Thyroid gland (tissue), 4 donors: ENCODE measurements at regions not wholly inside any gene's neighbourhood (a gene's known extent, or its start where the extent isn't known, plus 50 kb on each side); places are given as distances from the start of the nearest gene placed in this dataset. TPM values are rescaled to one million over a fixed set of nuclear protein-coding genes. Genes with fewer than 3 reads are reported as not detected.

Source experiments
- DNase-seq, 2 donors: peaks; one replicate each; pipeline ENCODE4 v3.0.0-alpha.2; 2019
- H3K27ac ChIP-seq, 3 donors: fragments of 200-600 bp; sonication (generic); 1 replicate in 2 of 3; 2 replicates in 1 of 3; pipeline ENCODE4 v1.5.1; 2016 to 2019; ENCODE audit warnings: mild to moderate bottlenecking in 1 of 3, moderate library complexity in 1 of 3
- H3K27me3 ChIP-seq: fragments of 200-600 bp; sonication (generic); one replicate; pipeline ENCODE4 v1.5.1; 2019
- H3K36me3 ChIP-seq, 2 donors: fragments of 200-600 bp; sonication (generic); one replicate each; pipeline ENCODE4 v1.5.1; 2016 to 2019
- H3K4me1 ChIP-seq, 2 donors: fragments of 200-600 bp; sonication (generic); one replicate each; pipeline ENCODE4 v1.5.1; 2017 to 2019
- H3K4me3 ChIP-seq, 3 donors: fragments of 200-600 bp; sonication (generic); replicated peaks in 1 of 3; 1 replicate in 2 of 3; 2 replicates in 1 of 3; pipeline ENCODE4 v1.5.1; 2016; ENCODE audit warnings: mild to moderate bottlenecking in 1 of 3
- H3K9me3 ChIP-seq: fragments of 200-600 bp; sonication (generic); one replicate; pipeline ENCODE4 v1.5.1; 2017
- CTCF ChIP-seq, 6 experiments: fragments of 200-600 bp in 3 of 6; fragments of 450-650 bp in 3 of 6; sonication (generic) in 3 of 6; IDR thresholded peaks; one replicate each; pipeline ENCODE4 v1.5.1; 2016 to 2019; ENCODE audit warnings: antibody characterized with exemption in 6 of 6, mild to moderate bottlenecking in 2 of 6, inconsistent platforms in 1 of 6, moderate library complexity in 1 of 6
- POLR2A ChIP-seq, 2 donors: fragments of 450-650 bp; IDR thresholded peaks; one replicate each; pipeline ENCODE4 v1.6.1; 2017; ENCODE audit warnings: antibody characterized with exemption in 2 of 2, mild to moderate bottlenecking in 2 of 2, moderate library complexity in 1 of 2
- WGBS, 2 donors: methylation state at CpG; one replicate each; pipeline ENCODE4 v1.1.5; 2017; 5-methylcytosine and 5-hydroxymethylcytosine counted together
- intact Hi-C: fragments of 100-400 bp; cut with DNase I; formaldehyde crosslinking; loops from one replicate; pipeline ENCODE4 v1.15.1; 2023
- small RNA-seq: library from RNA; depleted of rRNA; stranded (forward); fragments of <200 nt; gene quantifications from one replicate; pipeline ENCODE3, GENCODE V24; 2016

GRCh38 chr12:23463172-23463571, 486.3 kb downstream of the SOX5 start:
- H3K9me3 ChIP-seq: no peaks in the 10 kb centered on the region
- H3K4me3 ChIP-seq: no peak overlapping the region
- TF ChIP-seq POLR2A (IDR thresholded peaks at IDR 0.05) (no peak), CTCF (IDR thresholded peaks at IDR 0.05) (no peak)
- DNase-seq: no peak
- intact Hi-C loops: no loop called here
- H3K27me3 ChIP-seq: no peaks in the 10 kb centered on the region
- no peak overlapping the region for H3K27ac ChIP-seq
- 93 to 98% methylated on average over 1 of the region's 1 CpG for WGBS, 2 donors
- H3K4me1 ChIP-seq: no peaks in the 10 kb centered on the region
- H3K36me3 ChIP-seq: no peaks in the 10 kb centered on the region

- no peaks in the 10 kb centered on the region for H3K27me3 ChIP-seq
- no peaks in the 10 kb centered on the region for H3K9me3 ChIP-seq
- 90 to 97% methylated on average over 3 to 4 of the region's 4 CpGs for WGBS, 2 donors
- no peak overlapping the region for H3K4me3 ChIP-seq
- no peaks in the 10 kb centered on the region for H3K36me3 ChIP-seq
- H3K27ac ChIP-seq: no peak overlapping the region
- DNase-seq: no peak
- intact Hi-C loops: no loop called here
- no peaks in the 10 kb centered on the region for H3K4me1 ChIP-seq
- TF ChIP-seq CTCF (IDR thresholded peaks at IDR 0.05): no peak
- TF ChIP-seq POLR2A (IDR thresholded peaks at IDR 0.05): no peak
Observed at GRCh38 chr12:23464241-23464812, 485.1 kb downstream of the SOX5 start.

- Histone ChIP-seq H3K4me3 (no peak overlapping the region), H3K4me1 (no peaks in the 10 kb centered on the region), H3K36me3 (no peaks in the 10 kb centered on the region), H3K9me3 (no peaks in the 10 kb centered on the region), H3K27me3 (no peaks in the 10 kb centered on the region), H3K27ac (no peak overlapping the region)
- no peak for DNase-seq
- no peak for TF ChIP-seq POLR2A (IDR thresholded peaks at IDR 0.05)
- no peak for TF ChIP-seq CTCF (IDR thresholded peaks at IDR 0.05)
- 70 to 77% methylated on average over 4 to 5 of the region's 5 CpGs for WGBS, 2 donors
- intact Hi-C loops: no loop called here
Observed at GRCh38 chr12:23472329-23472971, 477.0 kb downstream of the SOX5 start.

- Histone ChIP-seq H3K4me3 (no peak overlapping the region), H3K27ac (no peak overlapping the region), H3K36me3 (no peaks in the 10 kb centered on the region), H3K9me3 (no peaks in the 10 kb centered on the region), H3K27me3 (no peaks in the 10 kb centered on the region), H3K4me1 (no peaks in the 10 kb centered on the region)
- TF ChIP-seq POLR2A (IDR thresholded peaks at IDR 0.05) (no peak), CTCF (IDR thresholded peaks at IDR 0.05) (no peak)
- DNase-seq: no peak
- intact Hi-C loops: no loop called here
- 77 to 93% methylated on average over 4 of the region's 4 CpGs for whole genome bisulfite sequencing, 2 donors
Observed at GRCh38 chr12:23473071-23473470, 476.4 kb downstream of the SOX5 start.

DNA sequence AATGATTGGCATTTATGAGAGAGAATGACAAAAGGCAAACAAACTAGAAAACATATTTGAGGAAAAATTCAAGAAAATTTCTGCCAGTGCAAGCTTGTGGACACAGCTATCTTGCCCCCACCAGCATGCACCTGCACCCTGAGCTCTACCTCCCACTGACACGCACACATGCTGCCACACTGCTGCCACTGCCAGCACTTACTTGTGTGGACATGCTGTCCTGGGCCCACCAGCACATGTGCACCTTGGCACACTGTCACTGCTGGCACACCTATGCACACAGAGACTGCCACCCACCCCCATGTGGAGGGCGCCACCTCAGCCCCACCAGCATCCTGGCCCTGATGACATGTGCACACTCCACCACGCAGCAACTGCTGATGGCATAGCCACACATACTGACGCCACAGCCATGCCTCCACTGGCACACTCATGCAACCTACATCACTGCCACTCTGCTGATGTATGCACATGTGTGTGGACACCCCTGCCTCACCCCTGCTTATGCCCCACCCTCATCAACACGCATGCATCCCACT, 475.0 kb downstream of the SOX5 start:
- intact Hi-C loops: no loop called here
- Histone ChIP-seq H3K4me3 (no peak overlapping the region), H3K9me3 (no peaks in the 10 kb centered on the region), H3K27ac (no peak overlapping the region), H3K36me3 (no peaks in the 10 kb centered on the region), H3K27me3 (no peaks in the 10 kb centered on the region), H3K4me1 (no peaks in the 10 kb centered on the region)
- no peak for TF ChIP-seq POLR2A (IDR thresholded peaks at IDR 0.05)
- WGBS, 2 donors: 91 to 96% methylated on average over 4 to 5 of the region's 5 CpGs
- DNase-seq: no peak

Small RNA genes lying in the stretch of these regions (small RNA-seq; reads per million reads assigned to genes)
- not detected for gene AC087258.2
